DND-41 (cell line): ENCODE measurements at regions not wholly inside any gene's neighbourhood (a gene's known extent, or its start where the extent isn't known, plus 50 kb on each side); places are given as distances from the start of the nearest gene placed in this dataset.

Source experiments
- EZH2 ChIP-seq: IDR thresholded peaks from 3 replicates; pipeline ENCODE4 v1.6.1; 2012; ENCODE audit warnings: borderline replicate concordance, low read depth, mild to moderate bottlenecking, moderate library complexity, low read length, inconsistent platforms; ENCODE audit not compliant: severe bottlenecking
- TF ChIP-seq, protein P1 (sequence below): IDR thresholded peaks from 2 replicates; pipeline ENCODE4 v1.5.1; 2012; ENCODE audit warnings: borderline replicate concordance, low read length, moderate library complexity, mild to moderate bottlenecking; ENCODE audit not compliant: poor library complexity, severe bottlenecking; ENCODE audit errors: extremely low read depth

DNA sequence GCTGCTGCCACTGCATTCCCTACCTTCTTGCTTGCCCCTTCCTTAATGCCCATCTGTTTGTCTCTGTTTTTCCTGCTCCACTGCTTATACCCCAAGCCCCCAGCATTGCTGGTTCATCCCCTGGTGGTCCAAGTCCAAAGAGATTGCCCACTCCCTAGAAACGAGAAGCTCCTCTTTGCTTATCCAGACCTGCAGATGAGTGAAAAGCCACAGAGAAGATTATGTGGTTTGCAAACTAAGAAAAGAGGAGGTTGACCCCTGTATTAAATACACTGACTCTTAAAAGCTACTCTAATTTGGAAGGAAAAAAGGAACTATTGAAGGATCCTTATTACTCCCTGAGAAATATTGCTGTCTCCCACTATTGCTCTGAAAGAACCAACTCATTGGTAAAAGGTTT, 146.8 kb upstream of the RAB4A start:
- TF ChIP-seq, protein P1, sequence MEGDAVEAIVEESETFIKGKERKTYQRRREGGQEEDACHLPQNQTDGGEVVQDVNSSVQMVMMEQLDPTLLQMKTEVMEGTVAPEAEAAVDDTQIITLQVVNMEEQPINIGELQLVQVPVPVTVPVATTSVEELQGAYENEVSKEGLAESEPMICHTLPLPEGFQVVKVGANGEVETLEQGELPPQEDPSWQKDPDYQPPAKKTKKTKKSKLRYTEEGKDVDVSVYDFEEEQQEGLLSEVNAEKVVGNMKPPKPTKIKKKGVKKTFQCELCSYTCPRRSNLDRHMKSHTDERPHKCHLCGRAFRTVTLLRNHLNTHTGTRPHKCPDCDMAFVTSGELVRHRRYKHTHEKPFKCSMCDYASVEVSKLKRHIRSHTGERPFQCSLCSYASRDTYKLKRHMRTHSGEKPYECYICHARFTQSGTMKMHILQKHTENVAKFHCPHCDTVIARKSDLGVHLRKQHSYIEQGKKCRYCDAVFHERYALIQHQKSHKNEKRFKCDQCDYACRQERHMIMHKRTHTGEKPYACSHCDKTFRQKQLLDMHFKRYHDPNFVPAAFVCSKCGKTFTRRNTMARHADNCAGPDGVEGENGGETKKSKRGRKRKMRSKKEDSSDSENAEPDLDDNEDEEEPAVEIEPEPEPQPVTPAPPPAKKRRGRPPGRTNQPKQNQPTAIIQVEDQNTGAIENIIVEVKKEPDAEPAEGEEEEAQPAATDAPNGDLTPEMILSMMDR: no peak
- TF ChIP-seq EZH2: no peak
